Loucy (cell line): ENCODE measurements at regions not wholly inside any gene's neighbourhood (a gene's known extent, or its start where the extent isn't known, plus 50 kb on each side); places are given as distances from the start of the nearest gene placed in this dataset.

Experiments used
- H2AFZ ChIP-seq: fragments of 200-600 bp; sonication (generic); 2 replicates; pipeline ENCODE4 v1.6.0; 2016; ENCODE audit warnings: antibody characterized with exemption, mild to moderate bottlenecking, low read length, moderate library complexity
- H3F3A ChIP-seq: fragments of 200-600 bp; 2 replicates; pipeline ENCODE4 v1.6.0; 2016; ENCODE audit warnings: antibody characterized with exemption, low read depth, mild to moderate bottlenecking
- H3K27me3 ChIP-seq: fragments of 200-600 bp; sonication (generic); 2 replicates; pipeline ENCODE4 v1.6.1; 2014; ENCODE audit warnings: low read length, mild to moderate bottlenecking; ENCODE audit not compliant: insufficient read depth, poor library complexity, severe bottlenecking
- H3K36me3 ChIP-seq: fragments of 200-600 bp; sonication (generic); 2 replicates; pipeline ENCODE4 v1.6.1; 2016; ENCODE audit warnings: low read length; ENCODE audit not compliant: insufficient read depth
- H3K4me1 ChIP-seq: fragments of 200-600 bp; sonication (generic); 2 replicates; pipeline ENCODE4 v1.5.1; 2014; ENCODE audit warnings: low read length, mild to moderate bottlenecking; ENCODE audit not compliant: insufficient read depth, poor library complexity, severe bottlenecking
- H3K4me2 ChIP-seq: fragments of 200-600 bp; sonication (generic); 2 replicates; pipeline ENCODE4 v1.6.0; 2014; ENCODE audit warnings: antibody characterized with exemption, low read length, low read depth, mild to moderate bottlenecking; ENCODE audit not compliant: poor library complexity, severe bottlenecking
- H3K4me3 ChIP-seq: fragments of 200-600 bp; sonication (generic); 2 replicates; pipeline ENCODE4 v1.5.1; 2014; ENCODE audit warnings: low read length, mild to moderate bottlenecking, mixed read lengths; ENCODE audit not compliant: poor library complexity, severe bottlenecking
- H3K79me2 ChIP-seq: fragments of 200-600 bp; sonication (generic); 2 replicates; pipeline ENCODE4 v1.6.1; 2014; ENCODE audit warnings: low read length; ENCODE audit not compliant: insufficient read depth
- H3K9ac ChIP-seq: fragments of 200-600 bp; sonication (generic); 2 replicates; pipeline ENCODE4 v1.6.0; 2014; ENCODE audit warnings: mild to moderate bottlenecking, low read depth, low read length, moderate library complexity; ENCODE audit not compliant: poor library complexity, severe bottlenecking
- H3K9me2 ChIP-seq: fragments of 200-600 bp; sonication (generic); replicated peaks from 2 replicates; pipeline ENCODE4 v1.6.1; 2016; ENCODE audit warnings: low read depth, low read length, mixed read lengths
- H3K9me3 ChIP-seq: fragments of 200-600 bp; sonication (generic); 2 replicates; pipeline ENCODE4 v1.6.1; 2014; ENCODE audit warnings: mild to moderate bottlenecking, antibody characterized with exemption, low read length, low read depth; ENCODE audit not compliant: insufficient read depth
- H4K20me1 ChIP-seq: fragments of 200-600 bp; sonication (generic); 2 replicates; pipeline ENCODE4 v1.6.0; 2014; ENCODE audit warnings: antibody characterized with exemption, low read length, mild to moderate bottlenecking; ENCODE audit not compliant: insufficient read depth, poor library complexity, severe bottlenecking
- EZH2phosphoT487 ChIP-seq: fragments of 200-600 bp; IDR thresholded peaks from 2 replicates; pipeline ENCODE4 v1.6.1; 2018; ENCODE audit warnings: antibody characterized with exemption, mild to moderate bottlenecking, moderate library complexity, borderline replicate concordance
- TF ChIP-seq, protein P1 (sequence below): fragments of 200-600 bp; sonication (generic); conservative IDR thresholded peaks from 2 replicates; pipeline ENCODE4 v1.5.1; 2014; ENCODE audit warnings: mild to moderate bottlenecking, antibody characterized with exemption, low read length

DNA sequence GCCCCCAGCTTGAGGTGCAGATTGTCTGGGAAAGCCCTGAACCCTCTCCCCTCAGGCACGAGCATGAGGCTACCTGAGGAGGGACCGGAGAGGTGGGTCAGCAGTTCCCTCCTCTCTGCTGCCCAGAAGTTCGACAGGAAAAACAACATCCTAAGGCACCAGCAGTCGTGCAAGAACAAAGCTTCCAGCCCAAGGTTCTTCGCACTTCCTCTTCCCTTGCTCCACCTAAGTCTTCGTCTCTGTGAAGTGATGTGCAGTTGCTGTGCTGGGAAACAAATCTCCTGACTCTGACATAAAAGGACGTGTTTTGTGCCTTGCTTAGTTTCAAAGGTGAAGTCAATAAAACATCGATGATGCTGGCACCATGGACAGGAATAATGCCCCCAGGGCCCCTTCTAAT lies 173.3 kb downstream of the USP12 start:
- Histone ChIP-seq H3K79me2 (no peaks in the 10 kb centered on the region), H3F3A (no peaks in the 10 kb centered on the region), H3K9ac (no peak overlapping the region), H3K4me3 (no peak overlapping the region), H3K4me2 (peak overlapping the region; percentile 82), H3K36me3 (no peaks in the 10 kb centered on the region), H3K27me3 (no peaks in the 10 kb centered on the region), H3K4me1 (peaks cover 19% of the 10 kb centered on the region), H2AFZ (no peak overlapping the region), H3K9me2 (no peaks in the 10 kb centered on the region), H3K9me3 (no peaks in the 10 kb centered on the region), H4K20me1 (no peaks in the 10 kb centered on the region)
- TF ChIP-seq, protein P1, sequence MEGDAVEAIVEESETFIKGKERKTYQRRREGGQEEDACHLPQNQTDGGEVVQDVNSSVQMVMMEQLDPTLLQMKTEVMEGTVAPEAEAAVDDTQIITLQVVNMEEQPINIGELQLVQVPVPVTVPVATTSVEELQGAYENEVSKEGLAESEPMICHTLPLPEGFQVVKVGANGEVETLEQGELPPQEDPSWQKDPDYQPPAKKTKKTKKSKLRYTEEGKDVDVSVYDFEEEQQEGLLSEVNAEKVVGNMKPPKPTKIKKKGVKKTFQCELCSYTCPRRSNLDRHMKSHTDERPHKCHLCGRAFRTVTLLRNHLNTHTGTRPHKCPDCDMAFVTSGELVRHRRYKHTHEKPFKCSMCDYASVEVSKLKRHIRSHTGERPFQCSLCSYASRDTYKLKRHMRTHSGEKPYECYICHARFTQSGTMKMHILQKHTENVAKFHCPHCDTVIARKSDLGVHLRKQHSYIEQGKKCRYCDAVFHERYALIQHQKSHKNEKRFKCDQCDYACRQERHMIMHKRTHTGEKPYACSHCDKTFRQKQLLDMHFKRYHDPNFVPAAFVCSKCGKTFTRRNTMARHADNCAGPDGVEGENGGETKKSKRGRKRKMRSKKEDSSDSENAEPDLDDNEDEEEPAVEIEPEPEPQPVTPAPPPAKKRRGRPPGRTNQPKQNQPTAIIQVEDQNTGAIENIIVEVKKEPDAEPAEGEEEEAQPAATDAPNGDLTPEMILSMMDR = no peak
- TF ChIP-seq EZH2phosphoT487 = no peak

DNA sequence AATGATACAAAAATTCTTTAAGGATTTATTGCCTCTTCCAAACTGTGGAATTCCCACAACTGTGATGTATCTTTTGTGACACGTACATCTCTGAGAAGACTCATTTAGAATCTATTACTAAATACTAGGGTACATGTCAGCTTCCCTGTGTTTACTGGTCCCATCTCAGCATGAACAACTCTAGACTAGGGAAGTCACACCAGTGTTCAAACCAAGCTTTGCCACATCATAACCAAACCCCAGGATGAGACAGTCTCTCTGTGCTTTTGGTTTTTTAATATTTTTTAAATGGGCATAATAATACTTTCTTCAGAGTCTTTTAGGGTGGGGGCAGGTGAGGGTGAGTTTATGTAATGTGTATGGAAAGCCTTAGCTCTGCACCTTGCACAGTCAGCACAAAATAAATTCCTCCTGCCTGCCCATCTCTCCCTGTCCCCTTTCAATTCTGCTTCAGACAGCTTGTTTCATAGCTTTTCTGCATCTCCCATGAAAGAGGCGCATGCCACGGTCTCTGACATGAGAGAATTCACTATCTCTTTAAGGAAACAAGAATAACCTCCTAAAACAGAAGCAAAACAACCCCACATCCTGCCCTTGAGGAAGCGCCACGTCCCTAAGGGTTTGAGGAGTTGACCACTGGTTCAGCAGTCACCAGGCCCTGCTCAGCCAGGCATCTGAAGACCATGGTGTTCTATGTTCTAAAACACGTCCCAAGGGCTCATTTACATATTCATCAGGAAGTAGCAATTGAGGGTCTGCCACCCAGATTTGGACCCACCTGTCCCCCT lies 174.5 kb downstream of the USP12 start:
- Histone ChIP-seq H3K9me3 (no peaks in the 10 kb centered on the region), H3K79me2 (no peaks in the 10 kb centered on the region), H3F3A (no peaks in the 10 kb centered on the region), H3K4me3 (peak overlapping the region; percentile 51), H3K9ac (no peak overlapping the region), H3K9me2 (no peaks in the 10 kb centered on the region), H3K27me3 (no peaks in the 10 kb centered on the region), H3K4me2 (peak overlapping the region; percentile 82), H3K36me3 (no peaks in the 10 kb centered on the region), H2AFZ (peak overlapping the region; percentile 47), H4K20me1 (no peaks in the 10 kb centered on the region), H3K4me1 (peaks cover 19% of the 10 kb centered on the region)
- TF ChIP-seq, protein P1 = no peak
- TF ChIP-seq EZH2phosphoT487 = no peak; the same call in 1 of the 2 replicates

DNA sequence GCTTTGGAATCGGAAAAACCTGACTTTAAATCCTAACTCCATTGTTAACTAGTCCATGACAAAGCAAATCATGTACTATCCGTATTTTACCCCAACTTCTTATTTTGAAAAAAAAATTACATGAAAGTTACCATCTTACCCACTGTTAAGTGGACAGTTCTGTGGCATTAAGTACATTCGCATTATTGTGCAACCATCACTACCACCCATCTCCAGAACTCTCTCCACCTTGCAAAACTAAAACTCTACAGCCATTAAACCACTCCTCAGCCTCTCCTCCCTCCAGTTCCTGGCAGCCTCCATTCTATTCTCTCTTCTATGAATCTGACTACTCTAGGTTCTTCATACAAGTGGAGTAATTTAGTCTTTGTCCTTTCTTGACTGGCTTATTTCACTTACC lies 176.5 kb downstream of the USP12 start:
- peaks cover 19% of the 10 kb centered on the region for H3K4me1 ChIP-seq
- H3K9ac ChIP-seq = no peak overlapping the region
- no peak overlapping the region for H2AFZ ChIP-seq
- H3K9me3 ChIP-seq = no peaks in the 10 kb centered on the region
- no peaks in the 10 kb centered on the region for H3K9me2 ChIP-seq
- TF ChIP-seq, protein P1 = no peak
- TF ChIP-seq EZH2phosphoT487 = no peak
- H3K27me3 ChIP-seq = no peaks in the 10 kb centered on the region
- H3F3A ChIP-seq = no peaks in the 10 kb centered on the region
- H3K79me2 ChIP-seq = no peaks in the 10 kb centered on the region
- H3K4me3 ChIP-seq = no peak overlapping the region
- H3K36me3 ChIP-seq = no peaks in the 10 kb centered on the region
- no peaks in the 10 kb centered on the region for H4K20me1 ChIP-seq
- no peak overlapping the region for H3K4me2 ChIP-seq
